Neural cell (in vitro differentiated cells): ENCODE measurements at regions not wholly inside any gene's neighbourhood (a gene's known extent, or its start where the extent isn't known, plus 50 kb on each side); places are given as distances from the start of the nearest gene placed in this dataset.

Experiments used
- EP300 ChIP-seq: fragments of 450-650 bp; conservative IDR thresholded peaks from 2 replicates; pipeline ENCODE4 v1.6.1; 2014; ENCODE audit warnings: antibody characterized with exemption, mild to moderate bottlenecking, moderate library complexity; ENCODE audit not compliant: poor library complexity, severe bottlenecking
- POLR2AphosphoS5 ChIP-seq: IDR thresholded peaks from 2 replicates; pipeline ENCODE4 v1.6.1; 2012
- TF ChIP-seq, protein P1 (sequence below): fragments of 450-650 bp; IDR thresholded peaks from 2 replicates; pipeline ENCODE4 v1.5.1; 2014; ENCODE audit warnings: antibody characterized with exemption, mild to moderate bottlenecking, moderate library complexity; ENCODE audit not compliant: poor library complexity, severe bottlenecking

DNA sequence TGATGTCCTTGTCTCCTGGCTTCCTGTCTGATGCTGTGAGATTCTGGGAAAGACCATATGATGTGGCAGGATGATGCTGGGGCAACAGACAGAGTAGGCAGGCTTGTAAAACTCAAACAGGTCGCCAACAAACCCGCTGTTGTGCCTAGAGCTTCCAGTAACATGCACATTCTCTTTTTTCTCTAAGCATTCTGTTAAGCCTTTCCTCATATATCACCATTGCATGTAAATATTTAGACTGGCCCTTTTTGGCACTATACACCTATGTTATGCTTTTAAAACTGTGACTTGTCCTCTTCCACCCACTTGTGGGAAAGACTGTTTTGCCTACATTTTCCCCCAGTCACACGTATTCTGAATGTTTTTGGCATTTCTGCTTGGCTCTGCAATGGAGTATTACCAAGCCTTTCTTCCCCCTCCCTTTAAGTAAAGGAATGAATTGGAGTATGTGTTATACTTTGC is 250.4 kb upstream of the TANK start:
- TF ChIP-seq, protein P1, sequence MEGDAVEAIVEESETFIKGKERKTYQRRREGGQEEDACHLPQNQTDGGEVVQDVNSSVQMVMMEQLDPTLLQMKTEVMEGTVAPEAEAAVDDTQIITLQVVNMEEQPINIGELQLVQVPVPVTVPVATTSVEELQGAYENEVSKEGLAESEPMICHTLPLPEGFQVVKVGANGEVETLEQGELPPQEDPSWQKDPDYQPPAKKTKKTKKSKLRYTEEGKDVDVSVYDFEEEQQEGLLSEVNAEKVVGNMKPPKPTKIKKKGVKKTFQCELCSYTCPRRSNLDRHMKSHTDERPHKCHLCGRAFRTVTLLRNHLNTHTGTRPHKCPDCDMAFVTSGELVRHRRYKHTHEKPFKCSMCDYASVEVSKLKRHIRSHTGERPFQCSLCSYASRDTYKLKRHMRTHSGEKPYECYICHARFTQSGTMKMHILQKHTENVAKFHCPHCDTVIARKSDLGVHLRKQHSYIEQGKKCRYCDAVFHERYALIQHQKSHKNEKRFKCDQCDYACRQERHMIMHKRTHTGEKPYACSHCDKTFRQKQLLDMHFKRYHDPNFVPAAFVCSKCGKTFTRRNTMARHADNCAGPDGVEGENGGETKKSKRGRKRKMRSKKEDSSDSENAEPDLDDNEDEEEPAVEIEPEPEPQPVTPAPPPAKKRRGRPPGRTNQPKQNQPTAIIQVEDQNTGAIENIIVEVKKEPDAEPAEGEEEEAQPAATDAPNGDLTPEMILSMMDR: no peak
- TF ChIP-seq EP300 (no peak), POLR2AphosphoS5 (no peak)
